ENCODE measurements at regions not wholly inside any gene's neighbourhood (a gene's known extent, or its start where the extent isn't known, plus 50 kb on each side); places are given as distances from the start of the nearest gene placed in this dataset.

DNA sequence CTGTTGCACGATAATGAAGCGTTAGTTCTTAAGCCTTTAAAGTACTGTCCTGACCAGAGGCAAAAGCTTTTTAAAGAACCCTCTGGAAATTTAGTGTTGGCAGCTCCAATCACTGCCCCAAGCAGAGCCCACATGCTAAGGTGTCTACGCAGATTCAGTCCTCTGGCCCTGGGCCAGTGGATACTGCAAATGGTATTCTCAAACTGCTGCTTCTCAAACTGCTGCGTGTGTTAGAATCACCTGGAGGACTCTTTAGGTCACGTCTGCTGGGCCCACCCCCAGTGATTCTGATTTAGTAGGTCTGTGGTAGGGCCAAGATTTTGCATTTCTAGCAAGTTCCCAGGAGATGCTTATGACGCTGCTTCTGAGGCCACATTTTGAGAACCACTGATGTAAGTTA lies 96.0 kb upstream of the CCDC28A start:
- no peak overlapping the region for H3K4ac ChIP-seq (replicated peaks; ENCODE audit: insufficient read length, low read depth, low read length)
- H4K8ac ChIP-seq (ENCODE audit: extremely low read depth, insufficient read depth, low read length) = no peak overlapping the region
- no peak for DNase-seq (ENCODE audit: low read depth in 1 of 2, low spot score in 2 of 2)
- no peak for TF ChIP-seq CHD2 (IDR thresholded peaks at IDR 0.05; ENCODE audit: low read length)
- TF ChIP-seq POLR2A (IDR thresholded peaks at IDR 0.05; ENCODE audit: control extremely low read depth in 1 of 2, low read depth in 2 of 2, low read length in 2 of 2) = no peak
- TF ChIP-seq CHD1 (IDR thresholded peaks at IDR 0.05; ENCODE audit: low read depth, low read length) = no peak
- no peak for TF ChIP-seq EGR1 (IDR thresholded peaks at IDR 0.05; ENCODE audit: borderline replicate concordance, low read depth, low read length)
- TF ChIP-seq KDM1A (IDR thresholded peaks at IDR 0.05; ENCODE audit: borderline replicate concordance, low read length) = no peak
- no peak overlapping the region for H3K23ac ChIP-seq (ENCODE audit: insufficient read length)
- H2BK20ac ChIP-seq (ENCODE audit: low read length) = no peak overlapping the region
- no peaks in the 10 kb centered on the region for H3K23me2 ChIP-seq (ENCODE audit: low read depth, low read length)
- no peak overlapping the region for H2AFZ ChIP-seq (ENCODE audit: low read length)
- peaks cover 4% of the 10 kb centered on the region; the same call in 1 of the 2 replicates for H3K79me1 ChIP-seq (ENCODE audit: low read depth, low read length)
- WGBS, 2 experiments (ENCODE audit: extremely low coverage in 1 of 2, insufficient coverage in 1 of 2, insufficient read length in 1 of 2, insufficient replicate concordance in 2 of 2, low coverage in 1 of 2, low lambda C conversion rate in 2 of 2, missing lambda C conversion rate in 1 of 2) = 84% methylated on average over 6 of the region's 6 CpGs; no CpG with 5 or more reads in 1 of the 2 experiments
- no peaks in the 10 kb centered on the region for H3K27me3 ChIP-seq (replicated peaks in 1 of 4; ENCODE audit: control insufficient read depth in 3 of 4, extremely low read depth in 1 of 4, insufficient read depth in 3 of 4, low read length in 3 of 4)
- H2BK12ac ChIP-seq (ENCODE audit: low read depth, low read length) = no peak overlapping the region
- no peaks in the 10 kb centered on the region for H4K20me1 ChIP-seq (replicated peaks in 1 of 2; ENCODE audit: control insufficient read depth in 1 of 2, insufficient read depth in 2 of 2, low read length in 2 of 2)
- no peak overlapping the region for H2AK5ac ChIP-seq (ENCODE audit: low read depth, low read length)
- H3K56ac ChIP-seq (replicated peaks; ENCODE audit: insufficient read length, low read depth, low read length) = no peak overlapping the region
- FAIRE-seq = no peak
- POLR2A ChIA-PET (ENCODE audit: partially characterized antibody) = interaction anchor here (0.6 to 1.3 kb wide), 2 partner anchors 7 to 402 kb away, joined by 3 read pairs; no protein-coding TSS in a partner anchor
- H3K4me1 ChIP-seq (replicated peaks in 1 of 4; ENCODE audit: control insufficient read depth in 3 of 4, insufficient read depth in 4 of 4, low read length in 3 of 4) = peaks cover 0 to 6% (median 0%) of the 10 kb centered on the region in 4 experiments; a peak in 1 of 7 replicates
- no peak overlapping the region for H4K91ac ChIP-seq (replicated peaks; ENCODE audit: insufficient read length, low read length)
- peak overlapping the region in 1 of 4 experiments; percentile 32; a peak in 1 of 7 replicates for H3K9ac ChIP-seq (replicated peaks in 1 of 4; ENCODE audit: extremely low read depth in 1 of 4, low read depth in 3 of 4, low read length in 3 of 4)
- CTCF ChIA-PET (ENCODE audit: partially characterized antibody) = interaction anchor here (1.0 kb wide), 1 partner anchor 17 kb away, joined by 3 read pairs; no protein-coding TSS in a partner anchor
- H3K14ac ChIP-seq (ENCODE audit: insufficient read length) = no peak overlapping the region
- H3K4me3 ChIP-seq (ENCODE audit: extremely low read depth in 1 of 4, insufficient read depth in 2 of 4, low read depth in 3 of 4, low read length in 4 of 4) = no peak overlapping the region
- no peak overlapping the region for H2BK5ac ChIP-seq (ENCODE audit: low read depth, low read length)
- no peak overlapping the region for H2BK120ac ChIP-seq (replicated peaks; ENCODE audit: low read depth, low read length)
- no peak overlapping the region for H3K4me2 ChIP-seq (ENCODE audit: insufficient read depth in 1 of 2, low read depth in 2 of 2, low read length in 2 of 2)
- no peak overlapping the region for H4K5ac ChIP-seq (ENCODE audit: insufficient read length, low read depth, low read length)
- H3K9me3 ChIP-seq (ENCODE audit: insufficient read depth in 2 of 2, low read depth in 1 of 2, low read length in 1 of 2) = no peaks in the 10 kb centered on the region
- H3K27ac ChIP-seq (ENCODE audit: low read depth, low read length) = no peak overlapping the region
- no peak overlapping the region for H2BK15ac ChIP-seq (ENCODE audit: low read length)
- peaks cover 4 to 69% of the 10 kb centered on the region in 2 experiments for H3K79me2 ChIP-seq (ENCODE audit: control insufficient read depth in 1 of 2, insufficient read depth in 2 of 2, low read length in 2 of 2)
- no peak overlapping the region for H3K18ac ChIP-seq (ENCODE audit: extremely low read depth, low read length)
- H3K36me3 ChIP-seq (ENCODE audit: control insufficient read depth in 2 of 4, insufficient read depth in 4 of 4, low read length in 3 of 4) = no peaks in the 10 kb centered on the region
